Smooth muscle cell (in vitro differentiated cells): ENCODE measurements at regions not wholly inside any gene's neighbourhood (a gene's known extent, or its start where the extent isn't known, plus 50 kb on each side); places are given as distances from the start of the nearest gene placed in this dataset.

Source experiments
- DNase-seq: peaks from one replicate; lab custom pipeline; 2025; ENCODE audit not compliant: unreplicated experiment; lab: John Stamatoyannopoulos, UW
- H2AFZ ChIP-seq: fragments of 200-600 bp; sonication (generic); 2 replicates; pipeline ENCODE4 v1.6.0; 2016; ENCODE audit warnings: antibody characterized with exemption, low read depth, mild to moderate bottlenecking
- H3F3A ChIP-seq: fragments of 200-600 bp; sonication (generic); 2 replicates; pipeline ENCODE4 v1.6.0; 2017; ENCODE audit warnings: antibody characterized with exemption, low read depth
- H3K27ac ChIP-seq: fragments of 200-600 bp; sonication (generic); 2 replicates; pipeline ENCODE4 v1.5.1; 2016; ENCODE audit warnings: low read depth, mild to moderate bottlenecking
- H3K27me3 ChIP-seq: fragments of 200-600 bp; sonication (generic); 2 replicates; pipeline ENCODE4 v1.6.1; 2016; ENCODE audit warnings: low read depth, mild to moderate bottlenecking
- H3K36me3 ChIP-seq: fragments of 200-600 bp; sonication (generic); 2 replicates; pipeline ENCODE4 v1.5.1; 2016; ENCODE audit warnings: low read depth
- H3K4me1 ChIP-seq: fragments of 200-600 bp; sonication (generic); 2 replicates; pipeline ENCODE4 v1.5.1; 2016; ENCODE audit warnings: low read depth
- H3K4me2 ChIP-seq: fragments of 200-600 bp; sonication (generic); 2 replicates; pipeline ENCODE4 v1.6.0; 2016; ENCODE audit warnings: mild to moderate bottlenecking
- H3K4me3 ChIP-seq: fragments of 200-600 bp; sonication (generic); 2 replicates; pipeline ENCODE4 v1.5.1; 2016; ENCODE audit warnings: mild to moderate bottlenecking
- H3K79me2 ChIP-seq: fragments of 200-600 bp; sonication (generic); 2 replicates; pipeline ENCODE4 v1.6.0; 2016; ENCODE audit warnings: low read depth, mild to moderate bottlenecking
- H3K9ac ChIP-seq: fragments of 200-600 bp; sonication (generic); 2 replicates; pipeline ENCODE4 v1.6.0; 2016; ENCODE audit warnings: low read depth
- H3K9me3 ChIP-seq: fragments of 200-600 bp; sonication (generic); replicated peaks from 2 replicates; pipeline ENCODE4 v1.5.1; 2016; ENCODE audit warnings: low read depth
- H4K20me1 ChIP-seq: fragments of 200-600 bp; sonication (generic); 2 replicates; pipeline ENCODE4 v1.6.0; 2016; ENCODE audit warnings: low read depth
- WGBS: methylation state at CpG from one replicate; pipeline ENCODE4 v1.1.7; 2016; ENCODE audit warnings: low lambda C conversion rate; 5-methylcytosine and 5-hydroxymethylcytosine counted together
- TF ChIP-seq, protein P1 (sequence below): fragments of 200-600 bp; sonication (generic); IDR thresholded peaks from 2 replicates; pipeline ENCODE4 v1.5.1; 2017; ENCODE audit warnings: borderline replicate concordance, mild to moderate bottlenecking, antibody characterized with exemption; ENCODE audit not compliant: insufficient read depth, poor library complexity, severe bottlenecking

DNA sequence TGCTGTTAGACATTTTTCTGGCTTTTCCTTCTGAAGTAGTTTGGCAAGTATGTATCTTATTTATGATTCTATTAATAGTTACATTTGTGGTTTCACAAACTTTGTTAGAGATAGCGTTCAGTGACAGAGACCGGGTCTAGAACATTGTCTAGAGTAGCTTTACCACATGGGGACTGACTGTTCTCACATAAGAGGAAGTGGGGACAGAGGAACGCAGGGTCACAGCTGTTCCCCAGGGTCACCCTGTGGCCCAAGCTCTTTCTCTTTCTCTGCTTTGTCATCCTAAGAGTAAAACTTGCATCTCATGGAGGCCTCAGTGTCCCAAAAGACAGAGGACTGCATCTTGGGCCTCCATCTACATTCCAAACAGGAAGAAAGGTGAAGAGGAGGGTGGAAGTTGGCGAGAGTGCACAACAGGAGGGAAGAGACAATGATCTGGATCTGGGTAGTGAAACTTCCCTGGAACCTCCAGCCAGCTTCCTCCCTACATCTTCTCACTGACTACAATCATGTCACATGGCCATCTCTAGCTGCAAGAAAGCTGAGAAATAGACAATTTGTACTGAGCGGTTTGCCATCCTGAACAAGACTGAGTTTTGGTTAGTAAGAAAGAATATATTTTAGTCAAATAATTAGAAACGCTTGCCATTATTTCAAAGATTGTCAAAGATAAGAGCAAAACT, 645.8 kb upstream of the ARID1B start:
- no peak for DNase-seq
- Histone ChIP-seq H3K27ac (no peak overlapping the region), H3K9ac (no peak overlapping the region), H3F3A (no peaks in the 10 kb centered on the region), H3K36me3 (no peaks in the 10 kb centered on the region), H3K4me3 (no peak overlapping the region), H2AFZ (no peak overlapping the region), H3K9me3 (no peaks in the 10 kb centered on the region), H3K27me3 (no peaks in the 10 kb centered on the region), H3K4me2 (no peak overlapping the region), H4K20me1 (no peaks in the 10 kb centered on the region), H3K79me2 (no peaks in the 10 kb centered on the region), H3K4me1 (no peaks in the 10 kb centered on the region)
- TF ChIP-seq, protein P1, sequence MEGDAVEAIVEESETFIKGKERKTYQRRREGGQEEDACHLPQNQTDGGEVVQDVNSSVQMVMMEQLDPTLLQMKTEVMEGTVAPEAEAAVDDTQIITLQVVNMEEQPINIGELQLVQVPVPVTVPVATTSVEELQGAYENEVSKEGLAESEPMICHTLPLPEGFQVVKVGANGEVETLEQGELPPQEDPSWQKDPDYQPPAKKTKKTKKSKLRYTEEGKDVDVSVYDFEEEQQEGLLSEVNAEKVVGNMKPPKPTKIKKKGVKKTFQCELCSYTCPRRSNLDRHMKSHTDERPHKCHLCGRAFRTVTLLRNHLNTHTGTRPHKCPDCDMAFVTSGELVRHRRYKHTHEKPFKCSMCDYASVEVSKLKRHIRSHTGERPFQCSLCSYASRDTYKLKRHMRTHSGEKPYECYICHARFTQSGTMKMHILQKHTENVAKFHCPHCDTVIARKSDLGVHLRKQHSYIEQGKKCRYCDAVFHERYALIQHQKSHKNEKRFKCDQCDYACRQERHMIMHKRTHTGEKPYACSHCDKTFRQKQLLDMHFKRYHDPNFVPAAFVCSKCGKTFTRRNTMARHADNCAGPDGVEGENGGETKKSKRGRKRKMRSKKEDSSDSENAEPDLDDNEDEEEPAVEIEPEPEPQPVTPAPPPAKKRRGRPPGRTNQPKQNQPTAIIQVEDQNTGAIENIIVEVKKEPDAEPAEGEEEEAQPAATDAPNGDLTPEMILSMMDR, result no peak
- WGBS, result 87% methylated on average over 6 of the region's 6 CpGs

DNA sequence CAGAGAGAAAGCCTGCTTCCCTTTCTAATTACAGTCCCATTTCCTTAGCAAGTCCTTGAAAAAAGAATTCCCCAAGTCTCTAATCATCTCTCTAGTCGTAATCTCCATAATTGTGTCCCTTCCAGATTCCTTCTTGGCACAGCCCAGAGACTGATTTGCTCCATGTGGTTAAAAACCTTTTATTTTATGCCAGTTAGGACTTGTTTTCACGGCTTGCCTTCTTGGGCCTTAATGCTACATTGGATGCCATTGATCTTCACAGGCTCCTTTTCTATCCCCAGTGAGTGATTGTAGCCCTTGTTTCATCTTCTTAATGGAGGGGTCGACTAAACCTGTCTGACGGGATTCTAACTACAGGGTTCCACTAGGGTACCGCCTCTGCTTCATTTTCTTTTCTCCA, 650.6 kb upstream of the ARID1B start:
- no peak for DNase-seq
- Histone ChIP-seq H3K79me2 (no peaks in the 10 kb centered on the region), H3F3A (no peaks in the 10 kb centered on the region)

DNA sequence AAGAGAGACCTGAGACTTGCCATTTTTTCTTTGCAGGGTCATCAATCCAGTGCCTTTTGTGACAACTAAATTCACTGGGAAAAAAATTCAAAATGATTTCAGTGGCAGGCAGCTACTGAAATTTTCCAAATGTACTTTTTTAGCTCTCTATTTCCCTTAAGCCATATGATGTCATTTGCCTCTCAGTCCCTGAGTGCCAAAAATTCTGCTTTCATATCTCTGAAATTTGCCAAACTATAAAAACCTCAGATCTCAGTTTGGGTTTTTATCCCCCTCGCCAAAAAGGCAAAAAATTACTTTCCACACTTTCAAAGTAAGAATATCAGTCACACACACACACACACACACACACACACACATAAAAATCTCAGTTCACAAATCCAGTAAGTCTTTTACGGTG, 651.3 kb upstream of the ARID1B start:
- no peaks in the 10 kb centered on the region for H3K27me3 ChIP-seq
- no peak overlapping the region for H3K4me2 ChIP-seq
- WGBS, result 83% methylated on average over 2 of the region's 2 CpGs

More for the DNA sequence above, 650.6 kb upstream of the ARID1B start:
- H3K27me3 ChIP-seq, result no peaks in the 10 kb centered on the region
- H3K9ac ChIP-seq, result no peak overlapping the region
- TF ChIP-seq, protein P1, result no peak
- no peaks in the 10 kb centered on the region for H4K20me1 ChIP-seq
- H2AFZ ChIP-seq, result no peak overlapping the region
- H3K36me3 ChIP-seq, result no peaks in the 10 kb centered on the region
- no peak overlapping the region for H3K27ac ChIP-seq
- WGBS, result 55% methylated on average over 5 of the region's 5 CpGs
- H3K4me1 ChIP-seq, result no peaks in the 10 kb centered on the region
- H3K4me3 ChIP-seq, result no peak overlapping the region
- no peaks in the 10 kb centered on the region for H3K9me3 ChIP-seq
- no peak overlapping the region for H3K4me2 ChIP-seq

DNA sequence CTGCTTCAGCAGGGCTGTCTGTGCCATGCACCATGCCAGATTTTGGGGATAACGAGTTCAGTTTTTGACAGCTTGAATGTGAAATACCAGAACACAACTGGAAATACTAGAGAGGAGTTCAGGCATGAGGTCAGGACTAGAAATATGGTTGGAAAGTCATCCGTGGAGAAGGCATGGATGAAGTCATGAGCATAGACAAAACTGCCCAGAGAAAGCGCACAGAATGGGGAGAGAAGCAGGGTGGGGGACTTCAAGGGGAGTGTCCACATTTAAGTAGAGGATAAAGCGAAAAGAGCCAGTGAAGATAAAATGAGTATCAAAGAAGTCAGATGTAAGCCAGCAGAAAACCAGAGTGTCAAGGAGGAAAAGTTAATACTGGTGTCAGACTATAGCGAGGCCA, 653.4 kb upstream of the ARID1B start:
- Histone ChIP-seq H2AFZ (no peak overlapping the region), H3K4me1 (no peaks in the 10 kb centered on the region), H3K36me3 (no peaks in the 10 kb centered on the region), H3K79me2 (no peaks in the 10 kb centered on the region), H3F3A (no peaks in the 10 kb centered on the region), H3K27me3 (no peaks in the 10 kb centered on the region), H3K4me2 (no peak overlapping the region), H3K9me3 (no peaks in the 10 kb centered on the region), H3K4me3 (no peak overlapping the region), H4K20me1 (no peaks in the 10 kb centered on the region), H3K27ac (no peak overlapping the region), H3K9ac (no peak overlapping the region)
- WGBS, result 88% methylated on average over 5 of the region's 5 CpGs
- DNase-seq, result no peak
- TF ChIP-seq, protein P1, result no peak

More for the DNA sequence above, 651.3 kb upstream of the ARID1B start:
- TF ChIP-seq, protein P1, result no peak
- H2AFZ ChIP-seq, result no peak overlapping the region
- no peak overlapping the region for H3K27ac ChIP-seq
- DNase-seq, result no peak
- H3F3A ChIP-seq, result no peaks in the 10 kb centered on the region
- no peak overlapping the region for H3K4me3 ChIP-seq
- H3K9me3 ChIP-seq, result no peaks in the 10 kb centered on the region
- no peaks in the 10 kb centered on the region for H4K20me1 ChIP-seq
- H3K4me1 ChIP-seq, result no peaks in the 10 kb centered on the region
- H3K36me3 ChIP-seq, result no peaks in the 10 kb centered on the region
- no peak overlapping the region for H3K9ac ChIP-seq
- no peaks in the 10 kb centered on the region for H3K79me2 ChIP-seq
